Stomach smooth muscle (tissue), 2 donors: ENCODE measurements at regions not wholly inside any gene's neighbourhood (a gene's known extent, or its start where the extent isn't known, plus 50 kb on each side); places are given as distances from the start of the nearest gene placed in this dataset.

Experiments used
- H3K27ac ChIP-seq: one replicate; pipeline ENCODE4 v1.7.0; 2013; ENCODE audit warnings: mild to moderate bottlenecking, low read length, inconsistent platforms
- H3K27me3 ChIP-seq, 2 donors: one replicate each; pipeline ENCODE4 v1.7.0; 2013; ENCODE audit warnings: low read length in 2 of 2; ENCODE audit not compliant: insufficient read depth in 2 of 2, control insufficient read depth in 1 of 2
- H3K36me3 ChIP-seq, 2 donors: one replicate each; pipeline ENCODE4 v1.7.0; 2013; ENCODE audit warnings: low read length in 2 of 2; ENCODE audit not compliant: control insufficient read depth in 2 of 2, insufficient read depth in 2 of 2
- H3K4me1 ChIP-seq: one replicate; pipeline ENCODE4 v1.7.0; 2013; ENCODE audit warnings: low read length; ENCODE audit not compliant: control insufficient read depth, insufficient read depth
- H3K4me3 ChIP-seq, 2 donors: one replicate each; pipeline ENCODE4 v1.7.0; 2013; ENCODE audit warnings: low read length in 2 of 2
- H3K9ac ChIP-seq, 2 donors: one replicate each; pipeline ENCODE4 v1.7.0; 2013; ENCODE audit warnings: low read length in 2 of 2, mild to moderate bottlenecking in 1 of 2
- H3K9me3 ChIP-seq, 2 donors: one replicate each; pipeline ENCODE4 v1.7.0; 2013; ENCODE audit warnings: low read length in 2 of 2; ENCODE audit not compliant: control insufficient read depth in 2 of 2
- donor health status: healthy.
- donor health status: Pancreatic carcinoma.

- Histone ChIP-seq H3K4me1 (no peaks in the 10 kb centered on the region), H3K9me3 (peaks cover 6% of the 10 kb centered on the region in 2 donors), H3K36me3 (no peaks in the 10 kb centered on the region), H3K27ac (no peak overlapping the region), H3K4me3 (no peak overlapping the region), H3K9ac (no peak overlapping the region), H3K27me3 (no peaks in the 10 kb centered on the region)
Observed at GRCh38 chr12:41983856-41984255, 160.8 kb downstream of the GXYLT1 start.

- no peak overlapping the region for H3K4me3 ChIP-seq
- no peaks in the 10 kb centered on the region for H3K36me3 ChIP-seq
- peaks cover 3 to 4% of the 10 kb centered on the region in 2 donors for H3K9me3 ChIP-seq
- no peak overlapping the region for H3K27ac ChIP-seq
- H3K27me3 ChIP-seq: no peaks in the 10 kb centered on the region
- H3K9ac ChIP-seq: no peak overlapping the region
- H3K4me1 ChIP-seq: no peaks in the 10 kb centered on the region
Observed at GRCh38 chr12:41983394-41983793, 161.3 kb downstream of the GXYLT1 start.

- no peak overlapping the region for H3K27ac ChIP-seq
- H3K4me3 ChIP-seq: no peak overlapping the region
- no peaks in the 10 kb centered on the region for H3K4me1 ChIP-seq
Observed at GRCh38 chr12:41981758-41982157, 162.9 kb downstream of the GXYLT1 start.

GRCh38 chr12:41981013-41981412, 163.7 kb downstream of the GXYLT1 start:
- Histone ChIP-seq H3K4me1 (no peaks in the 10 kb centered on the region), H3K4me3 (no peak overlapping the region), H3K36me3 (no peaks in the 10 kb centered on the region), H3K27ac (no peak overlapping the region), H3K9ac (no peak overlapping the region), H3K27me3 (no peaks in the 10 kb centered on the region), H3K9me3 (no peaks in the 10 kb centered on the region)

More at GRCh38 chr12:41981758-41982157, 162.9 kb downstream of the GXYLT1 start:
- Histone ChIP-seq H3K36me3 (no peaks in the 10 kb centered on the region), H3K9ac (no peak overlapping the region), H3K27me3 (no peaks in the 10 kb centered on the region), H3K9me3 (no peaks in the 10 kb centered on the region)

- Histone ChIP-seq H3K9me3 (no peaks in the 10 kb centered on the region), H3K9ac (no peak overlapping the region), H3K4me3 (no peak overlapping the region), H3K4me1 (no peaks in the 10 kb centered on the region), H3K27me3 (no peaks in the 10 kb centered on the region), H3K27ac (no peak overlapping the region), H3K36me3 (no peaks in the 10 kb centered on the region)
Observed at GRCh38 chr12:41980390-41980789, 164.3 kb downstream of the GXYLT1 start.

GRCh38 chr12:41979574-41979973, 165.1 kb downstream of the GXYLT1 start:
- no peaks in the 10 kb centered on the region for H3K27me3 ChIP-seq
- no peak overlapping the region for H3K9ac ChIP-seq
- no peaks in the 10 kb centered on the region for H3K9me3 ChIP-seq
- no peak overlapping the region for H3K4me3 ChIP-seq
- no peak overlapping the region for H3K27ac ChIP-seq
- no peaks in the 10 kb centered on the region for H3K36me3 ChIP-seq
- no peaks in the 10 kb centered on the region for H3K4me1 ChIP-seq

- H3K27me3 ChIP-seq: no peaks in the 10 kb centered on the region
Observed at GRCh38 chr12:41972598-41972997, 172.1 kb downstream of the GXYLT1 start.

GRCh38 chr12:41972196-41972595, 172.5 kb downstream of the GXYLT1 start:
- Histone ChIP-seq H3K36me3 (no peaks in the 10 kb centered on the region), H3K4me3 (no peak overlapping the region), H3K9ac (no peak overlapping the region), H3K9me3 (no peaks in the 10 kb centered on the region), H3K27me3 (no peaks in the 10 kb centered on the region), H3K4me1 (peaks cover 3% of the 10 kb centered on the region), H3K27ac (no peak overlapping the region)

More at GRCh38 chr12:41972598-41972997, 172.1 kb downstream of the GXYLT1 start:
- H3K9ac ChIP-seq: no peak overlapping the region
- H3K9me3 ChIP-seq: no peaks in the 10 kb centered on the region
- H3K4me3 ChIP-seq: no peak overlapping the region
- H3K4me1 ChIP-seq: peaks cover 3% of the 10 kb centered on the region
- no peak overlapping the region for H3K27ac ChIP-seq
- no peaks in the 10 kb centered on the region for H3K36me3 ChIP-seq

- H3K4me3 ChIP-seq: no peak overlapping the region
- no peaks in the 10 kb centered on the region for H3K9me3 ChIP-seq
- no peak overlapping the region for H3K9ac ChIP-seq
- H3K4me1 ChIP-seq: peaks cover 3% of the 10 kb centered on the region
- no peaks in the 10 kb centered on the region for H3K36me3 ChIP-seq
- no peaks in the 10 kb centered on the region for H3K27me3 ChIP-seq
- no peak overlapping the region for H3K27ac ChIP-seq
Observed at GRCh38 chr12:41970744-41971143, 173.9 kb downstream of the GXYLT1 start.

GRCh38 chr12:41968599-41968998, 176.1 kb downstream of the GXYLT1 start:
- Histone ChIP-seq H3K9ac (no peak overlapping the region), H3K36me3 (no peaks in the 10 kb centered on the region), H3K4me3 (no peak overlapping the region), H3K9me3 (no peaks in the 10 kb centered on the region), H3K27ac (no peak overlapping the region), H3K27me3 (no peaks in the 10 kb centered on the region), H3K4me1 (peaks cover 3% of the 10 kb centered on the region)

- Histone ChIP-seq H3K9ac (no peak overlapping the region), H3K4me1 (peaks cover 3% of the 10 kb centered on the region), H3K27ac (no peak overlapping the region), H3K27me3 (no peaks in the 10 kb centered on the region), H3K9me3 (no peaks in the 10 kb centered on the region), H3K36me3 (no peaks in the 10 kb centered on the region), H3K4me3 (peak overlapping the region in 1 of 2 donors; percentile 15)
Observed at GRCh38 chr12:41967668-41968500, 176.8 kb downstream of the GXYLT1 start.
